ENCODE measurements at regions not wholly inside any gene's neighbourhood (a gene's known extent, or its start where the extent isn't known, plus 50 kb on each side); places are given as distances from the start of the nearest gene placed in this dataset.

DNA sequence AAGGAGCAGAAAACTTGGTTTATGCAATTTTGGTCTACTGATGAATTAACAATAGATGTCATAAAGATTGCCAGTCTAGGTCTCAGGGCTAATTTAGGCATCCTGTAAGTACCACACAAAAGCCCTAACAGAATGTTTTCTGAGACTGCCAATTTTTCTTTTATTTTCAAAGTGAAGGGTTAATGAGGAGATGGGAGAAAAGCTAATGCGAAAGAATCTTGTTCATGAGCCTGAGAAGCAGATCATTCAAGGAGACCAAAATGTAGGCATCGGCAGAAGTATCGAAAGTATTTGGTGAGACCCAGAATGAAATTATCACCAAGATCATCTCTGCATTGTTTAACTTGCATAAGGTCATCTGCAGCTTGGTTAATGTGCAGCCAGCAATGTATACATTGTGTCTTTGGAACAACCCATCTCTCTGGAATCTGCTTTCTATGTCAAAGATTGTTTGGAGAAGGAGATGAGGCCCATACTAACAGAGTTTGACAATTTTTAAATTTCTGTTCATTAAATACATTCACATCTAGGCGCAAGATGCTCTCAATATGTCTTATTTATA, 163.3 kb upstream of the GLI3 start:
- H3K9ac ChIP-seq (ENCODE audit: low read length): no peak overlapping the region
- no peaks in the 10 kb centered on the region for H3K9me3 ChIP-seq (ENCODE audit: low read length)
- H2AFZ ChIP-seq (ENCODE audit: low read depth, low read length): no peak overlapping the region
- TF ChIP-seq POLR2AphosphoS5 (IDR thresholded peaks at IDR 0.05) (no peak), EZH2 (IDR thresholded peaks at IDR 0.05; ENCODE audit: borderline replicate concordance, insufficient read depth, low read length, poor library complexity, severe bottlenecking) (no peak), TAF1 (IDR thresholded peaks at IDR 0.05; ENCODE audit: low read depth) (no peak), SMC3 (conservative IDR thresholded peaks at IDR 0.05; ENCODE audit: poor library complexity) (no peak), MXI1 (conservative IDR thresholded peaks at IDR 0.05; ENCODE audit: poor library complexity, severe bottlenecking) (no peak), RAD21 (conservative IDR thresholded peaks at IDR 0.05) (no peak), EP300 (conservative IDR thresholded peaks at IDR 0.05; ENCODE audit: poor library complexity, severe bottlenecking) (no peak)
- TF ChIP-seq, protein P1, sequence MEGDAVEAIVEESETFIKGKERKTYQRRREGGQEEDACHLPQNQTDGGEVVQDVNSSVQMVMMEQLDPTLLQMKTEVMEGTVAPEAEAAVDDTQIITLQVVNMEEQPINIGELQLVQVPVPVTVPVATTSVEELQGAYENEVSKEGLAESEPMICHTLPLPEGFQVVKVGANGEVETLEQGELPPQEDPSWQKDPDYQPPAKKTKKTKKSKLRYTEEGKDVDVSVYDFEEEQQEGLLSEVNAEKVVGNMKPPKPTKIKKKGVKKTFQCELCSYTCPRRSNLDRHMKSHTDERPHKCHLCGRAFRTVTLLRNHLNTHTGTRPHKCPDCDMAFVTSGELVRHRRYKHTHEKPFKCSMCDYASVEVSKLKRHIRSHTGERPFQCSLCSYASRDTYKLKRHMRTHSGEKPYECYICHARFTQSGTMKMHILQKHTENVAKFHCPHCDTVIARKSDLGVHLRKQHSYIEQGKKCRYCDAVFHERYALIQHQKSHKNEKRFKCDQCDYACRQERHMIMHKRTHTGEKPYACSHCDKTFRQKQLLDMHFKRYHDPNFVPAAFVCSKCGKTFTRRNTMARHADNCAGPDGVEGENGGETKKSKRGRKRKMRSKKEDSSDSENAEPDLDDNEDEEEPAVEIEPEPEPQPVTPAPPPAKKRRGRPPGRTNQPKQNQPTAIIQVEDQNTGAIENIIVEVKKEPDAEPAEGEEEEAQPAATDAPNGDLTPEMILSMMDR (IDR thresholded peaks at IDR 0.05; ENCODE audit: poor library complexity, severe bottlenecking): no peak
- TF ChIP-seq, protein P2, sequence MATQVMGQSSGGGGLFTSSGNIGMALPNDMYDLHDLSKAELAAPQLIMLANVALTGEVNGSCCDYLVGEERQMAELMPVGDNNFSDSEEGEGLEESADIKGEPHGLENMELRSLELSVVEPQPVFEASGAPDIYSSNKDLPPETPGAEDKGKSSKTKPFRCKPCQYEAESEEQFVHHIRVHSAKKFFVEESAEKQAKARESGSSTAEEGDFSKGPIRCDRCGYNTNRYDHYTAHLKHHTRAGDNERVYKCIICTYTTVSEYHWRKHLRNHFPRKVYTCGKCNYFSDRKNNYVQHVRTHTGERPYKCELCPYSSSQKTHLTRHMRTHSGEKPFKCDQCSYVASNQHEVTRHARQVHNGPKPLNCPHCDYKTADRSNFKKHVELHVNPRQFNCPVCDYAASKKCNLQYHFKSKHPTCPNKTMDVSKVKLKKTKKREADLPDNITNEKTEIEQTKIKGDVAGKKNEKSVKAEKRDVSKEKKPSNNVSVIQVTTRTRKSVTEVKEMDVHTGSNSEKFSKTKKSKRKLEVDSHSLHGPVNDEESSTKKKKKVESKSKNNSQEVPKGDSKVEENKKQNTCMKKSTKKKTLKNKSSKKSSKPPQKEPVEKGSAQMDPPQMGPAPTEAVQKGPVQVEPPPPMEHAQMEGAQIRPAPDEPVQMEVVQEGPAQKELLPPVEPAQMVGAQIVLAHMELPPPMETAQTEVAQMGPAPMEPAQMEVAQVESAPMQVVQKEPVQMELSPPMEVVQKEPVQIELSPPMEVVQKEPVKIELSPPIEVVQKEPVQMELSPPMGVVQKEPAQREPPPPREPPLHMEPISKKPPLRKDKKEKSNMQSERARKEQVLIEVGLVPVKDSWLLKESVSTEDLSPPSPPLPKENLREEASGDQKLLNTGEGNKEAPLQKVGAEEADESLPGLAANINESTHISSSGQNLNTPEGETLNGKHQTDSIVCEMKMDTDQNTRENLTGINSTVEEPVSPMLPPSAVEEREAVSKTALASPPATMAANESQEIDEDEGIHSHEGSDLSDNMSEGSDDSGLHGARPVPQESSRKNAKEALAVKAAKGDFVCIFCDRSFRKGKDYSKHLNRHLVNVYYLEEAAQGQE (IDR thresholded peaks at IDR 0.05; ENCODE audit: borderline replicate concordance): no peak
- no peak overlapping the region for H3K4me3 ChIP-seq (ENCODE audit: low read length)
- H3K27ac ChIP-seq (ENCODE audit: low read length): no peak overlapping the region
- no peak overlapping the region for H3K4me2 ChIP-seq (ENCODE audit: low read length)
- H3F3A ChIP-seq (ENCODE audit: insufficient read depth, low read length, poor library complexity, severe bottlenecking): no peaks in the 10 kb centered on the region
- no peaks in the 10 kb centered on the region for H3K79me2 ChIP-seq (replicated peaks; ENCODE audit: insufficient read depth, low read length)
- H4K20me1 ChIP-seq (ENCODE audit: insufficient read depth): no peaks in the 10 kb centered on the region
- no peaks in the 10 kb centered on the region for H3K36me3 ChIP-seq (ENCODE audit: insufficient read depth, low read length)
- no peaks in the 10 kb centered on the region for H3K27me3 ChIP-seq (ENCODE audit: insufficient read depth, low read depth, low read length)
- H3K9me2 ChIP-seq (ENCODE audit: insufficient read depth, low read length): no peaks in the 10 kb centered on the region

DNA sequence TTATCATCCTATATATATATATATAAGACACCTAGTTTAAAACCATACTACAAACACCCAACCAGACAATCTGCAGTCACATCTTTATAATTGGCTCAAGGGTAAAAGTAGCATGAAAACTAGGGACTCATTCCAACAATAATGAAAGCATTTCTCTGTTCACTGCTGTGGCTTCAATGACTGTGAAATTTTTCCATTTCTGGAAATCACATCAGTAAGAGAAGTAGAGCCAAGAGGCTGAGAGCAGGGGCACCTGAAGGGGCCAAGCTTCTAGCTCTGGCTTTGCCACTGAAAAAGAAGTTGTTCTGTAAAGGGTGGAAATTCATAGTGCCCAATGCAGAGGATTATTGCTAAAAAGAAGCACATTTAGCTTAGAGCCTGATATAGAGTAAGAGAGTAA, 158.6 kb upstream of the GLI3 start:
- Histone ChIP-seq H3K36me3 (ENCODE audit: insufficient read depth, low read length) (no peaks in the 10 kb centered on the region), H3K9me2 (ENCODE audit: insufficient read depth, low read length) (no peaks in the 10 kb centered on the region), H4K20me1 (ENCODE audit: insufficient read depth) (no peaks in the 10 kb centered on the region), H3K79me2 (replicated peaks; ENCODE audit: insufficient read depth, low read length) (no peaks in the 10 kb centered on the region), H2AFZ (ENCODE audit: low read depth, low read length) (no peak overlapping the region), H3K9ac (ENCODE audit: low read length) (no peak overlapping the region), H3K27ac (ENCODE audit: low read length) (no peak overlapping the region), H3K9me3 (ENCODE audit: low read length) (no peaks in the 10 kb centered on the region), H3F3A (ENCODE audit: insufficient read depth, low read length, poor library complexity, severe bottlenecking) (no peaks in the 10 kb centered on the region), H3K27me3 (ENCODE audit: insufficient read depth, low read depth, low read length) (no peaks in the 10 kb centered on the region), H3K4me3 (ENCODE audit: low read length) (no peak overlapping the region), H3K4me2 (ENCODE audit: low read length) (no peak overlapping the region)
- TF ChIP-seq RAD21 (conservative IDR thresholded peaks at IDR 0.05) (no peak), EP300 (conservative IDR thresholded peaks at IDR 0.05; ENCODE audit: poor library complexity, severe bottlenecking) (no peak), SMC3 (conservative IDR thresholded peaks at IDR 0.05; ENCODE audit: poor library complexity) (no peak), EZH2 (IDR thresholded peaks at IDR 0.05; ENCODE audit: borderline replicate concordance, insufficient read depth, low read length, poor library complexity, severe bottlenecking) (no peak)
- TF ChIP-seq, protein P2 (IDR thresholded peaks at IDR 0.05; ENCODE audit: borderline replicate concordance): no peak
- TF ChIP-seq, protein P1 (IDR thresholded peaks at IDR 0.05; ENCODE audit: poor library complexity, severe bottlenecking): no peak

All from neural cell (in vitro differentiated cells).